ENCODE measurements at regions not wholly inside any gene's neighbourhood (a gene's known extent, or its start where the extent isn't known, plus 50 kb on each side); places are given as distances from the start of the nearest gene placed in this dataset.

DNA sequence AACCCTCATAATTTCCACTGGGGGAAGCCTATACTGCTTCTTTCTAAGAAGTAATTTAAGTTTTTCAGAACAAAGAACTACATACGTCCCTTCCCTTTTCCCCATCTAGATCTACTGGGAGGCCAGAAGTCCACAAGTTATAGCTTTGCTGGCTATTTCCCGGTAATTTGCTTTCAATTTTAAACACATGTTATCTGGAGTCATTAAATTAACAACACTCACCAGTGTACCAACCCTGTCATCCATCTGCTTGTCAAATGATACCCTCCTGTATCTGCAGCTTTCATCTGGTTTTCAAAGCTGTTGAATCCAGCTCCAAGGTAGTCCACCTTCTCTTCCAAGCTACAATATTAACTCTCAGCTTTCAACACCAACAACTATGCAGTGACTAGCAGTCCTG is 466.7 kb upstream of the PKN2 start:
- Mint-ChIP-seq H3K36me3 (ENCODE audit: insufficient read depth, unreplicated experiment) (no peaks in the 10 kb centered on the region), H3K27ac (ENCODE audit: unreplicated experiment) (no peak overlapping the region), H3K27me3 (ENCODE audit: unreplicated experiment) (no peaks in the 10 kb centered on the region), H3K9me3 (ENCODE audit: low read depth, unreplicated experiment) (no peaks in the 10 kb centered on the region), H3K4me3 (ENCODE audit: low read depth, unreplicated experiment) (no peak overlapping the region), H3K4me1 (ENCODE audit: low read depth, unreplicated experiment) (no peaks in the 10 kb centered on the region)
- no TSS peak for BruUV-seq (replicated peaks)
- CTCF ChIA-PET, result no interaction called here
- DNase-seq, result no peak
- intact Hi-C loops (cut with micrococcal nuclease; ENCODE audit: unreplicated experiment), result no loop called here
- TF ChIP-seq, protein P1, sequence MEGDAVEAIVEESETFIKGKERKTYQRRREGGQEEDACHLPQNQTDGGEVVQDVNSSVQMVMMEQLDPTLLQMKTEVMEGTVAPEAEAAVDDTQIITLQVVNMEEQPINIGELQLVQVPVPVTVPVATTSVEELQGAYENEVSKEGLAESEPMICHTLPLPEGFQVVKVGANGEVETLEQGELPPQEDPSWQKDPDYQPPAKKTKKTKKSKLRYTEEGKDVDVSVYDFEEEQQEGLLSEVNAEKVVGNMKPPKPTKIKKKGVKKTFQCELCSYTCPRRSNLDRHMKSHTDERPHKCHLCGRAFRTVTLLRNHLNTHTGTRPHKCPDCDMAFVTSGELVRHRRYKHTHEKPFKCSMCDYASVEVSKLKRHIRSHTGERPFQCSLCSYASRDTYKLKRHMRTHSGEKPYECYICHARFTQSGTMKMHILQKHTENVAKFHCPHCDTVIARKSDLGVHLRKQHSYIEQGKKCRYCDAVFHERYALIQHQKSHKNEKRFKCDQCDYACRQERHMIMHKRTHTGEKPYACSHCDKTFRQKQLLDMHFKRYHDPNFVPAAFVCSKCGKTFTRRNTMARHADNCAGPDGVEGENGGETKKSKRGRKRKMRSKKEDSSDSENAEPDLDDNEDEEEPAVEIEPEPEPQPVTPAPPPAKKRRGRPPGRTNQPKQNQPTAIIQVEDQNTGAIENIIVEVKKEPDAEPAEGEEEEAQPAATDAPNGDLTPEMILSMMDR (IDR thresholded peaks at IDR 0.05; ENCODE audit: unreplicated experiment), result no peak

DNA sequence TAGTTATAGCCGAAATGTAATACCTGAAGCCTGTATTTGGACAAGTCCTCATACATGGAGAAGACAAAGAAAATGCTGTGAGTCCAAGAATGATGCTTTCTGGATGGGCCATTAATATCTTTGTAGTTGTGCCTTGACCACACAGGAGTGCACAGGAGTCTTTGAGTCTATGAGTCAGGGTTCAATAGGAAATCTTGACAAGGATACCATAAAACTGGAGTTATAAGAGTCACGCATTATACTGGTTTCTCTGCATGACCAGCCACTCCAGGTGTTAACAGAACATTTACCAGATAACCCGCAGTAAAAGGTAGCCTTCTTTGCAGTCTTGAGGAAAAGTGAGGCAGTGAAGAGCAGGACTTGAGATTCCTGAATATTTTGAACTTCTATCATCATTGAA is 464.6 kb upstream of the PKN2 start:
- Mint-ChIP-seq H3K9me3 (ENCODE audit: low read depth, unreplicated experiment) (no peaks in the 10 kb centered on the region), H3K27me3 (ENCODE audit: unreplicated experiment) (no peaks in the 10 kb centered on the region), H3K4me3 (ENCODE audit: low read depth, unreplicated experiment) (no peak overlapping the region), H3K4me1 (ENCODE audit: low read depth, unreplicated experiment) (no peaks in the 10 kb centered on the region), H3K36me3 (ENCODE audit: insufficient read depth, unreplicated experiment) (no peaks in the 10 kb centered on the region), H3K27ac (ENCODE audit: unreplicated experiment) (no peak overlapping the region)
- no peak for DNase-seq
- CTCF ChIA-PET, result interaction anchor here (0.6 kb wide), 1 partner anchor 939 kb away, joined by 5 read pairs; no protein-coding TSS in a partner anchor
- TF ChIP-seq, protein P1 (IDR thresholded peaks at IDR 0.05; ENCODE audit: unreplicated experiment), result no peak
- no TSS peak for BruUV-seq (replicated peaks)
- intact Hi-C loops (cut with micrococcal nuclease; ENCODE audit: unreplicated experiment), result no loop called here

DNA sequence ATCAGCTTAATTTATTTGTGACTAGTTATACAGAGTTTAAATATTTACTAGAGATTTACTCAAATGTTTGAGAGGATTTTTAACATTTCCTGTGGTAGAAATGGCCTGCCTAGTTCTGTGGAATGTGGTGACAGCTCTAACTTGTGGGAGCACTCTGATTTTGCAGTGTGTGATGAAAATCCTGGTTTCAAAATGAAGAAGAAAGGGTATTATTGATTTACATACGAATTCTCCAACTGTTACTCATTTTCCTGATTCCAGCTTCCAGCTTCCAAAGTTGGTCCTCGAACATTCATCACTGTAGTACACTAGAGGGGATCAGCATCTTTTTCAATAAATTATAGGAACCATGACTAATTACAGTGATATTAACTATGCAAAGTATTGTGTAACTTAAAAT is 462.7 kb upstream of the PKN2 start:
- intact Hi-C loops (cut with micrococcal nuclease; ENCODE audit: unreplicated experiment), result no loop called here
- Mint-ChIP-seq H3K27ac (ENCODE audit: unreplicated experiment) (no peak overlapping the region), H3K27me3 (ENCODE audit: unreplicated experiment) (no peaks in the 10 kb centered on the region), H3K36me3 (ENCODE audit: insufficient read depth, unreplicated experiment) (no peaks in the 10 kb centered on the region), H3K4me1 (ENCODE audit: low read depth, unreplicated experiment) (no peaks in the 10 kb centered on the region), H3K4me3 (ENCODE audit: low read depth, unreplicated experiment) (no peak overlapping the region), H3K9me3 (ENCODE audit: low read depth, unreplicated experiment) (no peaks in the 10 kb centered on the region)
- BruUV-seq (replicated peaks), result no TSS peak
- no peak for DNase-seq
- TF ChIP-seq, protein P1 (IDR thresholded peaks at IDR 0.05; ENCODE audit: unreplicated experiment), result no peak
- CTCF ChIA-PET, result interaction anchor here (1.4 to 1.5 kb wide), 2 partner anchors 11 to 41 kb away, joined by 5 to 16 read pairs; no protein-coding TSS in a partner anchor

DNA sequence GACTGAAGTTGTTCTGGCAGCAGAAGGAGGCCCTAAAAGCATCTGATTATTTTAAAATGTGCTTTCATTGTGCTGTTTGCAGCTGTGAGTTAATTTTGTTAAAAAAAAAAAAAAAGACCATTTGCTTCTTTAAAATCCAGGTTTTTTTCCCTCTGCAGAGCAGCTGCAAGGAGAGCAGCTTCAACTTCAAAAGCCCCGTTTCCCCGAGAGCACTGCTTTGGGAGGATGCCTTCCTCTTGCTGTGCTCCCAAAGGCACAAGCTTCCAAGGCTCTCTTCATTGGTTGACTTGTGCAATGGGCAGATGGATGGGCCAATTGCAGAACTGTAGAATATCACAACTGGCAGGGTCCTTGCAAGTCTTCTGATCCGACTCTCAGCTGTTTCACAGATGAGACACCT is 459.2 kb upstream of the PKN2 start:
- CTCF ChIA-PET, result interaction anchor here (0.7 kb wide), 1 partner anchor 23 kb away, joined by 3 read pairs; no protein-coding TSS in a partner anchor
- H3K27ac Mint-ChIP-seq (ENCODE audit: unreplicated experiment), result no peak overlapping the region
- no TSS peak for BruUV-seq (replicated peaks)
- no peaks in the 10 kb centered on the region for H3K36me3 Mint-ChIP-seq (ENCODE audit: insufficient read depth, unreplicated experiment)
- H3K27me3 Mint-ChIP-seq (ENCODE audit: unreplicated experiment), result no peaks in the 10 kb centered on the region
- TF ChIP-seq, protein P1 (IDR thresholded peaks at IDR 0.05; ENCODE audit: unreplicated experiment), result no peak
- intact Hi-C loops (cut with micrococcal nuclease; ENCODE audit: unreplicated experiment), result no loop called here
- no peak for DNase-seq
- no peaks in the 10 kb centered on the region for H3K9me3 Mint-ChIP-seq (ENCODE audit: low read depth, unreplicated experiment)
- no peak overlapping the region for H3K4me3 Mint-ChIP-seq (ENCODE audit: low read depth, unreplicated experiment)
- peaks cover 8% of the 10 kb centered on the region for H3K4me1 Mint-ChIP-seq (ENCODE audit: low read depth, unreplicated experiment)
